PFSK-1 (cell line): ENCODE measurements at regions not wholly inside any gene's neighbourhood (a gene's known extent, or its start where the extent isn't known, plus 50 kb on each side); places are given as distances from the start of the nearest gene placed in this dataset.

Source experiments
- FOXP2 ChIP-seq: optimal IDR thresholded peaks from 2 replicates; pipeline ENCODE3; 2011; ENCODE audit warnings: borderline replicate concordance, control low read depth, inconsistent platforms; ENCODE audit not compliant: insufficient read depth; ENCODE audit errors: extremely low read length, extremely low read depth
- POLR2AphosphoS5 ChIP-seq: IDR thresholded peaks from 2 replicates; pipeline ENCODE4 v1.6.1; 2012; ENCODE audit warnings: low read depth, mild to moderate bottlenecking, control low read depth, low read length, moderate library complexity
- SIN3A ChIP-seq: IDR thresholded peaks from 2 replicates; pipeline ENCODE4 v1.6.1; 2012; ENCODE audit warnings: mild to moderate bottlenecking, low read length, moderate library complexity, borderline replicate concordance; ENCODE audit not compliant: insufficient read depth
- TAF1 ChIP-seq: IDR thresholded peaks from 2 replicates; pipeline ENCODE4 v1.6.1; 2012; ENCODE audit warnings: low read length, control low read depth, borderline replicate concordance; ENCODE audit not compliant: insufficient read depth
- TF ChIP-seq, protein P1 (sequence below), 2 experiments: IDR thresholded peaks; 2 replicates each; pipeline versions ENCODE4 v1.6.1 to v1.8.0; 2011 to 2012; ENCODE audit warnings: low read depth in 2 of 2, low read length in 2 of 2, control low read depth in 1 of 2, inconsistent platforms in 1 of 2, mild to moderate bottlenecking in 1 of 2, moderate library complexity in 1 of 2; ENCODE audit not compliant: insufficient read depth in 1 of 2

DNA sequence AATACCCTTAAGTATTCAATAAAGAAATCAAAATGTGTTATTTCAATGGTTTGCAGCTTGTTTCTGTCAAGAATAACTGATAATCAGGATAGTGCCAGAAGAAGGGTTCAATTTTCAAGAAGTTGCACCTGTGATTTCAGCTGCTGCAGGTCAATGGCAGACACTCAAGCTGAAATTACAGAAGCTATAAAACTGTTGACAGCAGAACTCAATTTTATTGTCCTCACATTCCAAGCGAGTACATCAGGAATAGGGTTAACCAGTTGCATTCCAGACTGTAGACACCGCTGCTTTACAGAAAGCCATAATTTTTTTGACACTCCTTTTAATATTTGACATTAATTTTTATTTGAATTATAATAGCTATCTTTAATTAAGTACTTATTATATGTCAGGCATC, 364.1 kb downstream of the CGGBP1 start:
- TF ChIP-seq SIN3A, result no peak
- TF ChIP-seq TAF1, result no peak
- TF ChIP-seq, protein P1, sequence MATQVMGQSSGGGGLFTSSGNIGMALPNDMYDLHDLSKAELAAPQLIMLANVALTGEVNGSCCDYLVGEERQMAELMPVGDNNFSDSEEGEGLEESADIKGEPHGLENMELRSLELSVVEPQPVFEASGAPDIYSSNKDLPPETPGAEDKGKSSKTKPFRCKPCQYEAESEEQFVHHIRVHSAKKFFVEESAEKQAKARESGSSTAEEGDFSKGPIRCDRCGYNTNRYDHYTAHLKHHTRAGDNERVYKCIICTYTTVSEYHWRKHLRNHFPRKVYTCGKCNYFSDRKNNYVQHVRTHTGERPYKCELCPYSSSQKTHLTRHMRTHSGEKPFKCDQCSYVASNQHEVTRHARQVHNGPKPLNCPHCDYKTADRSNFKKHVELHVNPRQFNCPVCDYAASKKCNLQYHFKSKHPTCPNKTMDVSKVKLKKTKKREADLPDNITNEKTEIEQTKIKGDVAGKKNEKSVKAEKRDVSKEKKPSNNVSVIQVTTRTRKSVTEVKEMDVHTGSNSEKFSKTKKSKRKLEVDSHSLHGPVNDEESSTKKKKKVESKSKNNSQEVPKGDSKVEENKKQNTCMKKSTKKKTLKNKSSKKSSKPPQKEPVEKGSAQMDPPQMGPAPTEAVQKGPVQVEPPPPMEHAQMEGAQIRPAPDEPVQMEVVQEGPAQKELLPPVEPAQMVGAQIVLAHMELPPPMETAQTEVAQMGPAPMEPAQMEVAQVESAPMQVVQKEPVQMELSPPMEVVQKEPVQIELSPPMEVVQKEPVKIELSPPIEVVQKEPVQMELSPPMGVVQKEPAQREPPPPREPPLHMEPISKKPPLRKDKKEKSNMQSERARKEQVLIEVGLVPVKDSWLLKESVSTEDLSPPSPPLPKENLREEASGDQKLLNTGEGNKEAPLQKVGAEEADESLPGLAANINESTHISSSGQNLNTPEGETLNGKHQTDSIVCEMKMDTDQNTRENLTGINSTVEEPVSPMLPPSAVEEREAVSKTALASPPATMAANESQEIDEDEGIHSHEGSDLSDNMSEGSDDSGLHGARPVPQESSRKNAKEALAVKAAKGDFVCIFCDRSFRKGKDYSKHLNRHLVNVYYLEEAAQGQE (IDR thresholded peaks at IDR 0.05; ENCODE audit: insufficient read depth in 1 of 2, low read depth in 2 of 2, low read length in 2 of 2), result no peak
- no peak for TF ChIP-seq FOXP2
- no peak for TF ChIP-seq POLR2AphosphoS5

GRCh38 chr3:87691109-87691508, 367.7 kb downstream of the CGGBP1 start:
- no peak for TF ChIP-seq TAF1
- TF ChIP-seq POLR2AphosphoS5, result no peak
- no peak for TF ChIP-seq FOXP2
- TF ChIP-seq, protein P1 (IDR thresholded peaks at IDR 0.05; ENCODE audit: insufficient read depth in 1 of 2, low read depth in 2 of 2, low read length in 2 of 2), result no peak
- no peak for TF ChIP-seq SIN3A

GRCh38 chr3:87674397-87675161, 384.2 kb downstream of the CGGBP1 start:
- TF ChIP-seq, protein P1 (IDR thresholded peaks at IDR 0.05; ENCODE audit: insufficient read depth in 1 of 2, low read depth in 2 of 2, low read length in 2 of 2), result no peak

- TF ChIP-seq FOXP2 (no peak), TAF1 (no peak), POLR2AphosphoS5 (no peak), SIN3A (no peak)
- TF ChIP-seq, protein P1 (IDR thresholded peaks at IDR 0.05; ENCODE audit: insufficient read depth in 1 of 2, low read depth in 2 of 2, low read length in 2 of 2), result no peak
Measured at GRCh38 chr3:87673132-87673531, 385.7 kb downstream of the CGGBP1 start.

DNA sequence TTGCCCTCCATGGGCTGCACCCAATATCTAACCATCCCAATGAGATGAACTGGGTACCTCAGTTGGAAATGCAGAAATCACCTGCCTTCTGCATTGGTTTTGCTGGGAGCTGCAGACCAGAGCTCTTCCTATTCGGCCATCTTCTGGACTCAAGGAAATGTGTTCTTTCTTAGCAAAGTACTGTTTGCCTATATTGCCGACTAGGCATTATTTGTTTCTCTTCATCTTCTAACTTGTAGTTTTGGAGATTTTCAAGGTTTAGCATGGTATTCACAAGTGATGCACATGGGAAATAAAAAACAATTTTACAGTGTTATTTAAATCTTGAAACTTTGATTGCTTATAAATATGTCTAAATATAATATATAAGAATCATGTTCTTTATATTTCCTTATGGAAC, 377.8 kb upstream of the POU1F1 start:
- TF ChIP-seq TAF1 (no peak), SIN3A (no peak)
